Stimulated activated CD4-positive, alpha-beta T cell treated with anti-CD3 and anti-CD28 coated beads, Interleukin-1b, Interleukin-23, amount 100 ng/mL, for 4 hours (primary cell): ENCODE measurements at regions not wholly inside any gene's neighbourhood (a gene's known extent, or its start where the extent isn't known, plus 50 kb on each side); places are given as distances from the start of the nearest gene placed in this dataset.

Experiments used
- DNase-seq, 2 donors: peaks; one replicate each; pipeline ENCODE4 v3.0.0-alpha.2; 2020; ENCODE audit warnings: low read depth in 2 of 2

GRCh38 chr7:17019106-17019505 is 137.3 kb upstream of the AGR3 start:
- no peak for DNase-seq

- no peak for DNase-seq
Measured at GRCh38 chr7:17020250-17020649, 138.5 kb upstream of the AGR3 start.

GRCh38 chr7:17021205-17021604 is 139.4 kb upstream of the AGR3 start:
- DNase-seq, result no peak

GRCh38 chr7:17022920-17023319 is 141.1 kb upstream of the AGR3 start:
- DNase-seq, result no peak

GRCh38 chr7:17026269-17026668 is 144.5 kb upstream of the AGR3 start:
- no peak for DNase-seq

- no peak for DNase-seq
Measured at GRCh38 chr7:17027143-17027788, 145.5 kb upstream of the AGR3 start.

- no peak for DNase-seq
Measured at GRCh38 chr7:17027789-17028152, 146.0 kb upstream of the AGR3 start.

GRCh38 chr7:17029150-17029549 is 147.4 kb upstream of the AGR3 start:
- DNase-seq, result no peak

GRCh38 chr7:17030559-17030958 is 148.8 kb upstream of the AGR3 start:
- no peak for DNase-seq

- no peak for DNase-seq
Measured at GRCh38 chr7:17031906-17032551, 150.2 kb upstream of the AGR3 start.

GRCh38 chr7:17033245-17033644 is 151.5 kb upstream of the AGR3 start:
- no peak for DNase-seq

GRCh38 chr7:17036584-17036983 is 154.8 kb upstream of the AGR3 start:
- no peak for DNase-seq

- no peak for DNase-seq
Measured at GRCh38 chr7:17037356-17037755, 155.6 kb upstream of the AGR3 start.

- DNase-seq, result no peak
Measured at GRCh38 chr7:17038160-17038782, 156.5 kb upstream of the AGR3 start.

- no peak for DNase-seq
Measured at GRCh38 chr7:17038783-17039170, 157.0 kb upstream of the AGR3 start.

GRCh38 chr7:17039372-17039771 is 157.6 kb upstream of the AGR3 start:
- DNase-seq, result no peak

- DNase-seq, result no peak
Measured at GRCh38 chr7:17040716-17041115, 158.9 kb upstream of the AGR3 start.

GRCh38 chr7:17041324-17041723 is 159.5 kb upstream of the AGR3 start:
- DNase-seq, result no peak

- DNase-seq, result no peak
Measured at GRCh38 chr7:17042211-17042610, 160.4 kb upstream of the AGR3 start.

- DNase-seq, result no peak
Measured at GRCh38 chr7:17043012-17043877, 161.5 kb upstream of the AGR3 start.

GRCh38 chr7:17044396-17044795 is 162.6 kb upstream of the AGR3 start:
- no peak for DNase-seq

- DNase-seq, result no peak
Measured at GRCh38 chr7:17044861-17045260, 163.1 kb upstream of the AGR3 start.

- DNase-seq, result no peak
Measured at GRCh38 chr7:17046259-17046658, 164.5 kb upstream of the AGR3 start.
